Activated CD4-positive, CD25-positive, alpha-beta regulatory T cell treated with anti-CD3 and anti-CD28 coated beads, Interleukin-2, amount 50 U/mL, for 72 hours (primary cell): ENCODE measurements at regions not wholly inside any gene's neighbourhood (a gene's known extent, or its start where the extent isn't known, plus 50 kb on each side); places are given as distances from the start of the nearest gene placed in this dataset.
"Not testable (repeated sequence)": the region's sequence is repeated elsewhere in the genome, so short reads cannot be mapped to it uniquely, and the experiment has no call there.

ENCODE experiments used
- DNase-seq: peaks from one replicate; pipeline ENCODE4 v3.0.0; 2021

GRCh38 chr2:168300460-168300859, 53.1 kb upstream of the STK39 start:
- no peak for DNase-seq

GRCh38 chr2:168304024-168304681, 56.8 kb upstream of the STK39 start:
- no peak for DNase-seq

- DNase-seq, result no peak
These were observed 60.0 kb upstream of the STK39 start for GRCh38 chr2:168307379-168307778.

- no peak for DNase-seq
These were observed 63.2 kb upstream of the STK39 start for GRCh38 chr2:168310580-168310979.

GRCh38 chr2:168311261-168311910, 64.0 kb upstream of the STK39 start:
- no peak for DNase-seq

- DNase-seq, result no peak
These were observed 64.8 kb upstream of the STK39 start for GRCh38 chr2:168312036-168312822.

- DNase-seq, result no peak
These were observed 66.8 kb upstream of the STK39 start for GRCh38 chr2:168314236-168314635.

- DNase-seq, result no peak
These were observed 68.1 kb upstream of the STK39 start for GRCh38 chr2:168315331-168316072.

- no peak for DNase-seq
These were observed 68.7 kb upstream of the STK39 start for GRCh38 chr2:168316073-168316440.

GRCh38 chr2:168317282-168317681, 69.9 kb upstream of the STK39 start:
- no peak for DNase-seq

- no peak for DNase-seq
These were observed 72.9 kb upstream of the STK39 start for GRCh38 chr2:168320267-168320666.

GRCh38 chr2:168322325-168323007, 75.1 kb upstream of the STK39 start:
- DNase-seq, result no peak

GRCh38 chr2:168323529-168324021, 76.2 kb upstream of the STK39 start:
- no peak for DNase-seq

- DNase-seq, result no peak
These were observed 79.2 kb upstream of the STK39 start for GRCh38 chr2:168326572-168326971.

GRCh38 chr2:168327328-168327727, 79.9 kb upstream of the STK39 start:
- no peak for DNase-seq

GRCh38 chr2:168328421-168328820, 81.0 kb upstream of the STK39 start:
- no peak for DNase-seq

- DNase-seq, result no peak
These were observed 83.4 kb upstream of the STK39 start for GRCh38 chr2:168330624-168331423.

- not testable (repeated sequence) for DNase-seq
These were observed 87.9 kb upstream of the STK39 start for GRCh38 chr2:168335254-168335653.

- no peak for DNase-seq
These were observed 89.5 kb upstream of the STK39 start for GRCh38 chr2:168336786-168337388.

GRCh38 chr2:168338292-168338691, 90.9 kb upstream of the STK39 start:
- DNase-seq, result no peak

GRCh38 chr2:168338803-168339437, 91.5 kb upstream of the STK39 start:
- no peak for DNase-seq
